HG03442 (cell line): ENCODE measurements at regions not wholly inside any gene's neighbourhood (a gene's known extent, or its start where the extent isn't known, plus 50 kb on each side); places are given as distances from the start of the nearest gene placed in this dataset.
A peak's percentile ranks its signal among the peaks of the same experiment; 100 is the strongest.

Experiments used
- ATAC-seq: cut with Tn5 transposase; IDR thresholded peaks from one replicate; pipeline ENCODE4 v1.9.1; 2021; ENCODE audit warnings: mild to moderate bottlenecking, moderate library complexity; ENCODE audit not compliant: unreplicated experiment

DNA sequence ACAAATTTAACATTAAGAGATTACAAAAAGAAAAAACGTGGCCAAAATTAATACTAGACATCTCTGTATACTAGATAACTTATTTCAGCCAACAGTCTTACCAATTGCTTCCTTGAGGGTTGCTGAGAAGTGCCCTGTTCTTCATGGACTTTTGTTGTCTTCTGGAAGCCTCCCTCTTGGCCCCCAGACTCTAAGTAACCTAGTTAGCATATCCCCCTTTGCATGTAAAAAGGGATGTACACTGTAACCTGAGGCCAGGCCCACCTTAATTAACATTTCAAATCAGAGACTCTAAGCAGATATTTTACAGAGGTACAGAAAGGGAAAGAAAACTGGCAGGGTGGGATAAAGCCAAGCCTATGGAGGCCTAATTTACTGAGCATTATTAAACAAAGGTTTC, 1047.3 kb downstream of the ADGRL2 start:
- no peak for ATAC-seq

DNA sequence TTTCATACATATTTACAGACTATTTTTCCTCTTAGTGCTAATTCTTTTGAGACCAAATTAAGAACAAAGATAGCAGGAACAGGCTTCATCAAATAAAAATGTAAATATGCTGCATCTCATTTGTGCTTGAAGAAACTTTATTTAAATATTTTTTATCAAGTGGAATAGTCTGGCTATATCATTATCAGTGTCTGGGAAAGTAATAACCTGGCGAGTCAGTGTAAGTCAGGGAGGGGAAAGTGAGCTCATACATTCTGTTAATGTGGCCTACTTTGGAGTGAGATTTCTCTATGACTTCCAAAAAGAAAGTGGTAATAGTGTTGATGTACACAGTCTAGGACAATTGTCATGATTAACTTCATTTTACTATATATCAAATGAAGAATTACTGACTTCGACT, 1045.1 kb downstream of the ADGRL2 start:
- no peak for ATAC-seq

DNA sequence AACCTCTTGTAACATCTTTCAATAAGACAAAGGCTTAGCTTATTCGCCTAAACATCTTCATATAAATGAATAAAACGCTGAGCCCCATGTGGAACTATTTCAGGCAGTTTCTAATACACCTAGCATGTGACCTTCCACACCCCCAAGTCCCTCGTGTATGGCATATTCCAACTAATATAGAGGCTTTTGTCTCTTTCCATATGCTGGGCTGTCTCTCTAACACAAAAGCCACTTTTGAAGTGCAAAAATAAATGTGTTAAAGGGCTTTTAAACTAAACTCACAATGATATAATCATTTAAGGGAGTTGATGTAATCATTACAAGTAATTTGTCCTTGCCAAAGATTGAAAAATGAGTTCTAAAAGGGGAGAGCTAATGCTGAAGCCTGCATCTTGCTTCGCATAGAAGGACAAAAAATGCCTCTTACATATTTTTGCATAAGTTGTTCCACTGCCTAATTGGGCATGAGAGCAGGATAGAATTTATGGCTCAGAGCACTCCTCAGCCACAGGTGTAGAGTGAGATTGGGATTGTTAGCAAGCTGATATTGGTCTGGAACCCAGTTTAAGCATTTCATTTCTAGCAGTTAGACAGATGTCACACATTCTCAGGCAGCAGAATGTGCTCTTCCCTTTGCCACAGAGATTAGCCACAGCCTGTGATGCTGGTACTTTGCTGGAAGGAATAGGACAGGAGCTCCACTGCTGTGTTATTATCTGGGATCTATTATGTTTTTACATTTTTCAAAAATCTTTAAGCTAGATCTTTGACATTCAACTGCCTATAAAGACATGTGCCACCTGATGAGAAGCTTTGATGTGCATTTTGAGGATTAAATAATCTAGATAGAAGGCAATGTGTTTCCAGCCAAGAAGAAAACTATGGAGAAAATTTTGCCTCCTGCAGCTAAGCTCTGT, 1044.4 kb downstream of the ADGRL2 start:
- no peak for ATAC-seq

DNA sequence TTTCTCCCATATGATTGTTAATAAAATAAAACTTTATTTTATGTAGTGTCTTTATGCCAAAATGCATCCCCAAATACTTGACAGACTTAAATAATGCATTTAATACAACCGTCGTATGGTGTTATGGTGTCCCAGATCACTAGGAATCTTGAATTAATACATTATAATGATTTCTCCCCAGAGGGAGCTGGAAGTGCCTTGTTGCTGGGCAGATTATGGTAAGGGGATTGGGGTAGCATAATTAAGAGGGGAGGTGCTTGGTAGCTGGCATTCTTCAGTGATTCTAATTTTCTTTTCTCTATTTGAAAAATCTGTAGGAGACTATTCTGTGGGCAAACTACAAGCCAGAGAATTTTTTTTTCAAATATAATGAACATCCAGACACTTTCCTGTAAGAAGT, 1043.7 kb downstream of the ADGRL2 start:
- no peak for ATAC-seq

DNA sequence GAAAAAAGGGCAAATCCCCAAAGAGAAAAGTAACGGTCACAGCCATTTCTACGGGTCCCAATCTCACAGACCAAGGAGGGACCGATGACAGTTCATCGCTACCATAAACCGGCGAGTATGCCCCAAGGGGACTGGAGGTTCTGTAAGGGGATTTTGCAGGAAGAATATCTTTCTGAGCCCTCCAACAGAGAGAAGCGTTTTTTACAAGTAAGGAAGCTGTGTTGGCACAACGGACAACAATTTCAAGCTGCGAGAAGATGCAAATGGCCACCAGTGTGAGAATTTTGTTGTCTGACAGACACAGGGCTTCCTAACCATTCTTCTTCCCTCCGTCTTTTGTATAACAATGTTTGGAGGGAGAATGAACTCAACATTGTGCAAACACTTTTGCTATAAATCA, 1043.1 kb downstream of the ADGRL2 start:
- no peak for ATAC-seq

DNA sequence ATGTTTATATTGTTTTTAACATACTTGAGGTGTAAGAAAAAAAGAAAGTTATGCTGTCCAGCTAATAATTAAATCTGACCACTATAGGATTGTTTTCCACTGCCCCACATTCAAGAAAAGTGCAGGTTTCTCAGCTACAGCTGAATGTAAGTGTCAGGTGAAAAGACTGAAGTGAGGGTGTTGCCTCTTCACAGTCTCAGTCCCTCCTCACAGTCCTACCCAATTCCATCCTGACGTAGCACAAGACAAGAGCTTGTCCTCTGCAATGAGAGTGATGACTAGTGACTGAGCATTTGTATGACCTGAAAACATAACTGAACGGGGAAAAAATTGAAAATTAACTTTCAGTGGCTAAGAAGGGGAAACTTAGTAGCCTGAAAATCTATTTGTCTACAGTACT, 1039.5 kb downstream of the ADGRL2 start:
- no peak for ATAC-seq

DNA sequence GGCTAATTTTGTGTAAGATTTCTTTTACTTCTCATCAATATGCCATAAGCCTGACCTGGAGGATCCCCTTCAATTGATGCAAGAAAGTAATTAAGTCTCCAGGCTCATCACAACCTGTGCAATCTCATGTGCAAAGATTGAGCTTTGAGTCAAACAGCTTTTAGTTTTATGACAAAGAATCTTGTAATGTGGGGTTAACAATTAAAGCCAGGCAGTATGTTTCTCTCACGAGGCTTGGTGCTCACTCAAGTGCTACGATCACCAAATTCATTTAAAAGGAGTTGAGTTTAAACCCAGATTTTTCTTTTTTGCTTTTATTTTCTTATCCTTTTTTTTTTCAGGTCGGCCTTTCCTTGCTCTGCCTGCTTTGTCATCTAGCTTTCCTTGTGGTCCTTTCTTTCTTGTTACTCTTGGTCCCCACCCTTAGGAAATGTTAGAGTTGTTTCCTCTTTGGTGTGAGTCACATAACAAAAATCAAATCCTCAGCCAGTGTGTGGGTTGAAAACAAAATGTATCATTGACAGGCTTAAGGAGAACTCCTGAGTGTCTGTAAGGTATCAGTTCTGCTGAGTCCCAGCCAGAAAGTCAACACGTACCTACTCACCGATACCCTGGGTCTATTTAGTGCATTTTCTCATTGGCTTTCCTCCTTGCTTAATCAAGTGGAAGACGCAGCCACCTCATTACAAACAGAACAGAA, 1037.2 kb downstream of the ADGRL2 start:
- ATAC-seq = no peak

DNA sequence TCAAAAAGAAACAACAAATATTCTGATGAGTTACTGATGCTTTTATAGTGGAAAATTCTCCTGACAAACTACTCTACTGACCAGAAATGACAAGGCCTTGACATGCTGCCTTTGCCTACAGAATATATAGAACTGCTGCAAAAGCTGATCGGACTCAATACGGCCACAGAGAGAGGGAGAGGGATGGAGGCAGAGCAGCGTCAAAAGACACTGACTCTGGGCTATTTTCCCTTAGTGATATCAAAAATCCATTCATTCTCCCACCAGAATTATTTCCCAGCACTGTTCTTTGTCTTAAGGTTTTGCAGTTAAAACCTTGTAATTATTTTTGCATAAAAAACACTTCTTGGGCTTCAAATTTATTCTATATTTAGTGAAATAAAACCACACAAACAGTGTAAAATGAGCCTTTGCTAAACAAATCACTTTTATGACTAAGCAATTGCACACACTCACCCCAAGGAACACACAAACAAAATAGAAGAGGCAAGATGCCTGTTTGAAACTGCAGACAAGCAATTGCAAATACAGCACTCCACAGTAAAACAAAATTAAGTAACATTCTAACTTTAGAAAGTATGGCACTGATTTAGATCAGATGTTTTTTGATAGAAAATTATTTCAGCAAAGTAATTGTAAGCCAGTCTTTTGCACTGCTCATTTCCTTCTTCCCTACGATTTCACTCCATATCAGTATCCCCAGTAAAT, 1036.4 kb downstream of the ADGRL2 start:
- ATAC-seq = no peak

DNA sequence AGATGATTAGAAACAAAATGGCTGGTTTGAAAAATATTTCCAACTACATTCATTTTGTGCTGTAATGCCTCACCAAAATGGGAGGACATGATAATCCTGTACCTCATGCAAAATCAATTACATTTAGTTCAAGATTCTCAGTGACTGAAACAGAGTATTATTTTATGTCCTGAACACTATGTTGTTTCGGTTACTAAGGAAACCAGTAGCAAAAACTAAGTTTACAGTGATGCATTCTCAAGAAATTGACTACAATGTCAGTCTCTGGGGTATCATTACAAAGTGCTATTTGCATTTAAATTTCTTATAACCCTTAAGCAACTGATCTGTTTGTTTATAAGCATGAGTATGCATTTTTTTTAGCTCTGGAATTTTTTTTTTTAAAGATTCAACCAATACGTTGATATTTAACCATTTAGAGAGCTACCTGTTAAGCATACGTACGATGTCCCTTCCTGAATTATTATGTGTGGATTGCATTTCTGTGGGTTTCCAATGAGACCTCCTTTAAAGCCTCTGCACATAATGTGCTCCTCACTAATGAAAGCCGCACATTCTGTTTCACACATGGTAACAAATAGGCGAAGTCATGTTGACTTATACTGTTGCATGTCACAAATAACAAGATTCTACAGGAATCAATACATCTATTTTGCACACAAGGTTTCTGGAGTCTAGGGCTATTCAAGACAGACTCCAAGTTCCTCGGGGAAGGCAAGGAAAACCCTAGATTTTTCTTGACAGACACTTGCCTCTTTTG, 1035.7 kb downstream of the ADGRL2 start:
- no peak for ATAC-seq

DNA sequence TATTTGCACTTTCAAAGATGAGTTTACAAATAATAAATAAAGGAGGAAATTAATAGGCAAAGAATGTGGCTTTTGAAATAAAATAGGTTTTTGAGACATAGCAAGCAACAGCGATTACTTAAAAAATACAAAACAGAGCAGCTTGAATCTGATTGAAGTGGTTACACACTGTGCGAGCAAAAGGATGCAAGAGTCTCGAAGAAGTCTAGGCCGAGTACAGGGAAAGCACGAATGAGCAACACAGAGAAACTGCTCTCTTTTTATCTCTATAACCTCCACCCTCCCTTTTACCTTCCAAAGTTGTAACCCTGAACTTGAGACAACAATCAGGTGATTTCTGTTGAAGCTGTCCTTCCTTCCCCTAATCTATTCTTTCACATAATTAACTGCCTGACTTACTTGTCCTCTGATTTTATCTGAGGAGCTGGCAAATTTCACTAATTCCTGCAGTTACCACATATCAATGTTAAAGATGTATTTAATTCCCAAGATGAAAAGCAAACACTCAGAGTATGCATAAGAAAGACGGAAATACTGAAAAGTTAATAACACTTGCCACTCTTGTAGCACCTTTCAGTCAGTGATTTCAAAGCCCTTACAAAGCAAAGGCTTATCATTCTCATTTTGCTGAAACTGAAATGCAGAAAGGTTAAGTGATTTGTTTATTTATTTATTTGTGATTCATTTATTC, 1030.1 kb downstream of the ADGRL2 start:
- ATAC-seq = no peak

DNA sequence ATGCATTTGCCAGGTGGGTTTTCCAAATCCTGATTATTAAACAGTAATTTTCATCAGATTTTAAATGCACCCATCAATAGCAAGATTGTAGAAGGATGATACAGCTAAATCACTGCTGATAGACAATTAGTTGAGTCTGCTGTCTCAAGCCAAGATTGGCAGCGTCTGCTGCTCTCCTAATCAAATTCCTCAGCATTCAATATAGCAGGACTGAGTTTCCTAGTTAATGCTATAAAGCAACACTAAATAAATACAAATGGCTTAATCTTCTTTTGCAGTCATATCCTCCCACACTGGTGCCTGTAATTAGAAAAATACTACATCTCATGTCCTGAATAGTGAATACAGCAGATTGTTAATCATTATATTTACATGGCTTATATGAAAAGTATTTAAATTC, 1028.8 kb downstream of the ADGRL2 start:
- ATAC-seq = no peak

DNA sequence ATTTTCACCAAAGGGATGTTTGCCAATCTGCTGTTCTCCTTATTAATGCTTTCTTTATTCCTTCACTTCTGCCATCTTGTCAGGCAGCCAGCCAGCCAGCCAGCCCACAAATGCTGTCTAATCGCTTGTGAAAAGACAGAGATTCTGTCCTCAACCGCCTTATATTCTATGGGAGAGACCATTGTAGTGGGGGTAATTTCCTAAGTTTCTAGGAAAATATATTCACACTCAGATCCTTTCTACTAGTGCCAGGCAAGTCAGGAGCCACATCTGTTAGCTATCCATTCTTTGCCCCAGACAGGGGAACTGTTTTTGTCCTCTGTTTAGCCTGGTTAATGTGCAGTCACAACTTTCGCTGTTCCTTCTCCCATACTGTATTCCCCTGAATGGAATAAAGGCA, 1023.1 kb downstream of the ADGRL2 start:
- no peak for ATAC-seq

DNA sequence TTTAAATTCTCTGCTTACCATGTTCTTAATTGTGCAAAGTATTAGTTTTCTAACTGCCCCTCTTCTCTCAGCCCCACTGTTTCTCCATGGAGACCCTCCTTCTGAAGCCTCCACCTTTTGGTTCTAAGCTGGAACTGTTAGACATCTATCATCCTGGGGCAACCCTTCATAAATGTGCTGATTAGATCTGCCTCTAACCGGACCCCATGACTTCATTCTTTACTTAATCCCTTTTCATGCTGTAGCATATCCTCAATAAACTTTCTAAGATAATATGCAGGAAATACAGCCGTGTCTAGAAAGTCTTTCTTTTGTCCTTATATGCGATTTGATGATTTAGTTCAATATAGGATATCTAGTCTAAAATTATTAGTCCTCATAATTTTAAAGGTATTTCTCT, 1020.1 kb downstream of the ADGRL2 start:
- no peak for ATAC-seq

DNA sequence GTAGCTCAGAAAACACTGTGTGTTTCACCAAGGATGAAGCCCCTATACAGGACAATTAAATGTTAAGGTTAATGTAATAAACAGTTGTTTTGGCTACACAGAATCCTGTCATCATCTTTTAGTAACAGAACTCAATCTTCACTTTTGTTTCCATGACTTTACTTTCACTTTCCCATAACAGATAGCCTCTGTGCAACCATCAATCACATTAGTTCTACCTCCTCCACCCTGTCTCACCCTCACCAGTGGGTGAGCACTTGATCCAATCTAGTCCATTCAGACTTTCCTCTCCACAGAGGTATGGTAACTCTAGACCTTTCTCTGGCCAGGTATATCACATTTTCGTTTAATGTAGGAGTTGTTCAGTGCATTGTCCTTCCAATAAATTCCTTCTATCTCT, 1018.5 kb downstream of the ADGRL2 start:
- ATAC-seq = peak; percentile 89

DNA sequence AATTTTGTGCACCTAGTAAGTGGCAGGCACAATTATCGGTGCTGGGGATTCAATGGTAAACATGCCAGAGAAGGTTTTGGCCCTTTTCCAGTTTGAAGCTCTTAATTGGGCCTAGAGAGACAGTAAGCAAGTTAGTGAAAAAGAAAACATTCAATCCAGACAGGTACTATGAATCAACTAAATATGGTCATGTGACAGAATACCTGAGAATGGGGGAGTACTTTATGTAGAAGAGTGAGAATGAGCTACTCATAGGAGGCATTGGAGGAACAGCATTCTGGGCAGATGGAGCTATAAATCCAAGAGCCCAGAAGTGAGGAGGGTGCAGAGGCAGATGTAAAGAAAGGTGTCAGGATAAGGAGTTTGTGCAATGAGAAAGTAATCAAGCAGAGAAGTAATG, 1017.9 kb downstream of the ADGRL2 start:
- ATAC-seq = no peak

DNA sequence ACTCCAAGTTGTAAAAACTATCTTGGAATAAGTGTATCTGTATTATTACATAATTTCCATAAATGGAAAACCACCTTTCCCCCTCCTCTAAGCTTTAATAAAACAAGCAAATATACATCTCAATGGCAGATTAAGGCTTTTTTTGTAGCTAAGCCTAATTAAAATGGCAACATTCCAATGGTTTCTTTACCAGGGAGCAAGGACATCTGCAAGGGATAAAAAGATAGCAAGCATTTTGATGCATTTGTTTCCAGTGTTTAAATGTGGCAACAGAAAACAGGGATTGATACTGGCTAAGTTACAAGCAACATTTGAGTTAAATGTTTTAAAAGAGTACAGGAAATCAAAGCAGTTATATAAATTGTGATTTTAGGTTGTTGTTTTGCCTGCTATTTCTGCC, 1012.7 kb downstream of the ADGRL2 start:
- ATAC-seq = no peak

DNA sequence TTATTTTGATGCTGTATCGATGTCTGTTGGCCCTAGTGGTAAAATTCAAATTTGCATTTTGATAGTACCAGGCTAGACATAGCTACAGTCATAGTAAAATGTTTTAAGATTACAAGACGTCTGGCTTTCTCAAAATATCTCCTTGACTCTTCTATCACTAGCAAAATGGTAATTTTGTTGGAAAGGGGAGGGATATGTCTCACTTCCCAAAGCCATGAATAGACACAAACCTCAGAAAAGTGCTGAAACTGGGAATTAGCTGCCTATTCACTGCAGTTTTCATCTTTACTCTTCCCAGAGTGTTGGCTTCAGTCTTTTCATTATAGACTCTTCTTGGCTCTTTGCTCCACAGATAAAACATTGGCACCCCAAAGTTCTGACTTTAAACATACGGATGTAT, 1009.9 kb downstream of the ADGRL2 start:
- no peak for ATAC-seq

DNA sequence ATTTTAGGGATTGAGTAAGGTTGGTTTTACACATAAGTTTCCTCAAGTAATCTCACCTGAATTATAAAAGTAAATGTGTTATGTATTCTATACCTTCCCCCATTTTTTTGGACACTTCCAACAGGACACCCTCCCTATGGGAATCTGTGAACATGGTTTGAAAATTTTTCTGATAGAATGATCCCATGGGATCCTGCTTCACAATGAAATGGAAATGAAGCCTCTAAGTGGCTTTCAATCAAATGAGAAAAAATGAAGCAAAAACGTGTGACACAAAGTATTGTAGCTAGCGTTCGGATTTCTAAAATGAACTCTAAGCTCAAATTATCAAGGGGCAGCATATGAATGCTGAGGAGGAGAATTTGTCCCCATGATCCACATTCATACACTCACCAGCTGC, 1006.8 kb downstream of the ADGRL2 start:
- ATAC-seq = no peak

DNA sequence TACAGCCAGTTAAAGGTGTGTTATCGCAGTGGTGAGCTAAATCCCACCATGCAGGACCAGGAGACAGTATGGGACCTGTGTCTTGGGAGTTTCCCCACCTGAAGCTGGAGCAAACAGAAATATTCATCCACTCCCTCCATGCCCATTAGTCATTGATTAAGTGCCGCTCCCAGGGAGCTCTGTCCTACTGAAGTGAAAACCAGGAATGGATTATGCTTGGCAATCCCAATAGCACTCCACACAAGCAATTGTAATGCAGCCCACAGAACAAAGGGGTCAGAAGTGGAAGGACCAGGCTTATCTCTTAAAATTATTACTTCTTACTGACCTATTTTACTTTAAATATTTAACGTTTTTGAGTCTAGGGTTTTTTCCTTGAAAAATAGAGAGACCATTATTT, 1005.4 kb downstream of the ADGRL2 start:
- no peak for ATAC-seq

DNA sequence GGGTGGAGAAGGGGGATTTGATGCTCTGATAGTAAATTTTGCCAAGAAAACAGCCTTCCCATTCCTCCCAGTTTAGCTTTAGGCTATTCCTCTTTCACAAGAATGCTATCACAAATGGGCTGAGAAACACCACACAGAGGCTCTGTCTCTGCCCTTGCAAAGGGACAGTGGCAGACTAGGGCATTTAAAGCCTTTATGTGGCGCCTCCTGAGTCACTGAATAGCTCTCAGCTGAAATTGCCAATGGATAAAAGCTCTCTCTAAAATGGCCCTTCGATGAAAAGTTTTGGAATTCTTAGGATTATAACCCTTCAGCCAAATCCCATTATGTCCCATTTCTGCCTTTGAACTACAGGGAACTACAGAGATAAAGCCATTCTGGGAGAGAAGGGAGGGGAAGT, 1000.4 kb downstream of the ADGRL2 start:
- ATAC-seq = no peak
